ENCODE measurements at regions not wholly inside any gene's neighbourhood (a gene's known extent, or its start where the extent isn't known, plus 50 kb on each side); places are given as distances from the start of the nearest gene placed in this dataset.

DNA sequence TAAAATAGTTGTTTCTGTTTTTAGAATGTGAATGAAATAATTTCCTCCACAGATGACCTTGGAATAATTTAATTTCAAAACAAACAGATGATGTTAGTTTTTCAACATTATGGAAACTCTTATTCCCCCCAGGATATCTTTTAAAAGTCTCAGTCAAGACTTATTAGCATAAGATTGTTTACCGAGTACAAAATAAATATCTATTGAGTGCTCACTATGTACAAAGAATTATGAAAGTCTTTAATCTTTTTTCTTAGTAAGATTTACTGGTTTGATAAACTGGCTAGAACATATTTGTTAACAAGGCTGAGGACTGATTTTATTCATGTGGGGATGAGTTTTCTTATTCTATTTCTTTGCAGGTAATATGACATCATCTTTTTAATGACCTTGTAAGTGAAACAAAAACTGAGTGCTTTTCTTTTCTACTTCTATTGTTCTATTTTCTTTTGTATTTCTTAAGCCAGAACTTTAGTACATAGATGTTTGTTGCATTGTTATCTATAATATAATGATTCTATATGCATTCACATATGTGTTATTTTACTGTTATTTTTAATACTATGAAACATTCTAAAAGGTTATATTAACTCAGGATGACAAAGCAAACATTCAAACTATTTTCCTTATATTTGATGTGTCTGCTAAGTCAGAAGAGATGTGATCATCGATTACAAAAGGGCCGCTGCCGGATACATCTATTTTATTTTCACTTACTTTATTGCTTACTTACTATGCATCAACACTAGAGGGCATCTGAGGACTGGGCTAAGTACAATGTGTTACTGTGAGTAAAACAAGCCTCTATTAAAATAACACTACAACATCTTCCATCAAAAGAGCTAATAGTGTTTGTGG is 111.0 kb upstream of the ARHGAP42 start:
- TF ChIP-seq ZNF609 (CRISPR knock-in tag; IDR thresholded peaks at IDR 0.05; ENCODE audit: borderline replicate concordance) (no peak), MXD4 (CRISPR knock-in tag; IDR thresholded peaks at IDR 0.05) (no peak), RFX3 (CRISPR knock-in tag; IDR thresholded peaks at IDR 0.05) (no peak), JUN (CRISPR knock-in tag; IDR thresholded peaks at IDR 0.05) (no peak), CHD2 (IDR thresholded peaks at IDR 0.05; ENCODE audit: low read depth, low read length) (no peak), ZNF317 (CRISPR knock-in tag; IDR thresholded peaks at IDR 0.05) (no peak), SNAPC5 (CRISPR knock-in tag; IDR thresholded peaks at IDR 0.05; ENCODE audit: borderline replicate concordance) (no peak), FOXP1 (IDR thresholded peaks at IDR 0.05) (no peak), FOXP1 (CRISPR knock-in tag; IDR thresholded peaks at IDR 0.05) (no peak)
- TF ChIP-seq, protein P1, sequence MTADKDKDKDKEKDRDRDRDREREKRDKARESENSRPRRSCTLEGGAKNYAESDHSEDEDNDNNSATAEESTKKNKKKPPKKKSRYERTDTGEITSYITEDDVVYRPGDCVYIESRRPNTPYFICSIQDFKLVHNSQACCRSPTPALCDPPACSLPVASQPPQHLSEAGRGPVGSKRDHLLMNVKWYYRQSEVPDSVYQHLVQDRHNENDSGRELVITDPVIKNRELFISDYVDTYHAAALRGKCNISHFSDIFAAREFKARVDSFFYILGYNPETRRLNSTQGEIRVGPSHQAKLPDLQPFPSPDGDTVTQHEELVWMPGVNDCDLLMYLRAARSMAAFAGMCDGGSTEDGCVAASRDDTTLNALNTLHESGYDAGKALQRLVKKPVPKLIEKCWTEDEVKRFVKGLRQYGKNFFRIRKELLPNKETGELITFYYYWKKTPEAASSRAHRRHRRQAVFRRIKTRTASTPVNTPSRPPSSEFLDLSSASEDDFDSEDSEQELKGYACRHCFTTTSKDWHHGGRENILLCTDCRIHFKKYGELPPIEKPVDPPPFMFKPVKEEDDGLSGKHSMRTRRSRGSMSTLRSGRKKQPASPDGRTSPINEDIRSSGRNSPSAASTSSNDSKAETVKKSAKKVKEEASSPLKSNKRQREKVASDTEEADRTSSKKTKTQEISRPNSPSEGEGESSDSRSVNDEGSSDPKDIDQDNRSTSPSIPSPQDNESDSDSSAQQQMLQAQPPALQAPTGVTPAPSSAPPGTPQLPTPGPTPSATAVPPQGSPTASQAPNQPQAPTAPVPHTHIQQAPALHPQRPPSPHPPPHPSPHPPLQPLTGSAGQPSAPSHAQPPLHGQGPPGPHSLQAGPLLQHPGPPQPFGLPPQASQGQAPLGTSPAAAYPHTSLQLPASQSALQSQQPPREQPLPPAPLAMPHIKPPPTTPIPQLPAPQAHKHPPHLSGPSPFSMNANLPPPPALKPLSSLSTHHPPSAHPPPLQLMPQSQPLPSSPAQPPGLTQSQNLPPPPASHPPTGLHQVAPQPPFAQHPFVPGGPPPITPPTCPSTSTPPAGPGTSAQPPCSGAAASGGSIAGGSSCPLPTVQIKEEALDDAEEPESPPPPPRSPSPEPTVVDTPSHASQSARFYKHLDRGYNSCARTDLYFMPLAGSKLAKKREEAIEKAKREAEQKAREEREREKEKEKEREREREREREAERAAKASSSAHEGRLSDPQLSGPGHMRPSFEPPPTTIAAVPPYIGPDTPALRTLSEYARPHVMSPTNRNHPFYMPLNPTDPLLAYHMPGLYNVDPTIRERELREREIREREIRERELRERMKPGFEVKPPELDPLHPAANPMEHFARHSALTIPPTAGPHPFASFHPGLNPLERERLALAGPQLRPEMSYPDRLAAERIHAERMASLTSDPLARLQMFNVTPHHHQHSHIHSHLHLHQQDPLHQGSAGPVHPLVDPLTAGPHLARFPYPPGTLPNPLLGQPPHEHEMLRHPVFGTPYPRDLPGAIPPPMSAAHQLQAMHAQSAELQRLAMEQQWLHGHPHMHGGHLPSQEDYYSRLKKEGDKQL (CRISPR knock-in tag; IDR thresholded peaks at IDR 0.05; ENCODE audit: low read depth): no peak
- TF ChIP-seq, protein P2, sequence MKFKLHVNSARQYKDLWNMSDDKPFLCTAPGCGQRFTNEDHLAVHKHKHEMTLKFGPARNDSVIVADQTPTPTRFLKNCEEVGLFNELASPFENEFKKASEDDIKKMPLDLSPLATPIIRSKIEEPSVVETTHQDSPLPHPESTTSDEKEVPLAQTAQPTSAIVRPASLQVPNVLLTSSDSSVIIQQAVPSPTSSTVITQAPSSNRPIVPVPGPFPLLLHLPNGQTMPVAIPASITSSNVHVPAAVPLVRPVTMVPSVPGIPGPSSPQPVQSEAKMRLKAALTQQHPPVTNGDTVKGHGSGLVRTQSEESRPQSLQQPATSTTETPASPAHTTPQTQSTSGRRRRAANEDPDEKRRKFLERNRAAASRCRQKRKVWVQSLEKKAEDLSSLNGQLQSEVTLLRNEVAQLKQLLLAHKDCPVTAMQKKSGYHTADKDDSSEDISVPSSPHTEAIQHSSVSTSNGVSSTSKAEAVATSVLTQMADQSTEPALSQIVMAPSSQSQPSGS (CRISPR knock-in tag; IDR thresholded peaks at IDR 0.05): no peak
- TF ChIP-seq, protein P3, sequence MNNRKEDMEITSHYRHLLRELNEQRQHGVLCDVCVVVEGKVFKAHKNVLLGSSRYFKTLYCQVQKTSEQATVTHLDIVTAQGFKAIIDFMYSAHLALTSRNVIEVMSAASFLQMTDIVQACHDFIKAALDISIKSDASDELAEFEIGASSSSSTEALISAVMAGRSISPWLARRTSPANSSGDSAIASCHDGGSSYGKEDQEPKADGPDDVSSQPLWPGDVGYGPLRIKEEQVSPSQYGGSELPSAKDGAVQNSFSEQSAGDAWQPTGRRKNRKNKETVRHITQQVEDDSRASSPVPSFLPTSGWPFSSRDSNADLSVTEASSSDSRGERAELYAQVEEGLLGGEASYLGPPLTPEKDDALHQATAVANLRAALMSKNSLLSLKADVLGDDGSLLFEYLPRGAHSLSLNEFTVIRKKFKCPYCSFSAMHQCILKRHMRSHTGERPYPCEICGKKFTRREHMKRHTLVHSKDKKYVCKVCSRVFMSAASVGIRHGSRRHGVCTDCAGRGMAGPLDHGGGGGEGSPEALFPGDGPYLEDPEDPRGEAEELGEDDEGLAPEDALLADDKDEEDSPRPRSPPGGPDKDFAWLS (CRISPR knock-in tag; IDR thresholded peaks at IDR 0.05; ENCODE audit: borderline replicate concordance): no peak
- TF ChIP-seq, protein P4, sequence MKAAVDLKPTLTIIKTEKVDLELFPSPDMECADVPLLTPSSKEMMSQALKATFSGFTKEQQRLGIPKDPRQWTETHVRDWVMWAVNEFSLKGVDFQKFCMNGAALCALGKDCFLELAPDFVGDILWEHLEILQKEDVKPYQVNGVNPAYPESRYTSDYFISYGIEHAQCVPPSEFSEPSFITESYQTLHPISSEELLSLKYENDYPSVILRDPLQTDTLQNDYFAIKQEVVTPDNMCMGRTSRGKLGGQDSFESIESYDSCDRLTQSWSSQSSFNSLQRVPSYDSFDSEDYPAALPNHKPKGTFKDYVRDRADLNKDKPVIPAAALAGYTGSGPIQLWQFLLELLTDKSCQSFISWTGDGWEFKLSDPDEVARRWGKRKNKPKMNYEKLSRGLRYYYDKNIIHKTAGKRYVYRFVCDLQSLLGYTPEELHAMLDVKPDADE (CRISPR knock-in tag; IDR thresholded peaks at IDR 0.05): no peak
